ENCODE measurements at regions not wholly inside any gene's neighbourhood (a gene's known extent, or its start where the extent isn't known, plus 50 kb on each side); places are given as distances from the start of the nearest gene placed in this dataset.

DNA sequence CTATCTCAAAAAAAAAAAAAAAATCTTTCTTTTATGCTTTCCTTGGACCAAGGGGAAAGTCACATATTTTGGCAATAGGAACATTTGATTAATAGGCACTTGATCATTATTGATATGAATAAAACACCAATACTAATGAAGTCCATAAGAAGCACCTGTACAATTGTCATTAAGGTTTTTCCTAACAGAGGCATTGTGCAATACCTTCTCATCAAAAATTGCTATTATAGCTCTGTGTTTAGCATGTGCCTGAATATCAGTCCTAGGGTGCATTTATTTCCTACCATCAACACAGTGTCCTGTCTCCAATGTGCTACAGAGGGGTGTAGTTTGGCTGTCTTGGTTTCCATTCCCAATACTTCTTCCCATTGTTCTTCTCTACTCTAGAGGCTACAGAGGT is 483.8 kb upstream of the SPRED2 start:
- TF ChIP-seq, protein P1, sequence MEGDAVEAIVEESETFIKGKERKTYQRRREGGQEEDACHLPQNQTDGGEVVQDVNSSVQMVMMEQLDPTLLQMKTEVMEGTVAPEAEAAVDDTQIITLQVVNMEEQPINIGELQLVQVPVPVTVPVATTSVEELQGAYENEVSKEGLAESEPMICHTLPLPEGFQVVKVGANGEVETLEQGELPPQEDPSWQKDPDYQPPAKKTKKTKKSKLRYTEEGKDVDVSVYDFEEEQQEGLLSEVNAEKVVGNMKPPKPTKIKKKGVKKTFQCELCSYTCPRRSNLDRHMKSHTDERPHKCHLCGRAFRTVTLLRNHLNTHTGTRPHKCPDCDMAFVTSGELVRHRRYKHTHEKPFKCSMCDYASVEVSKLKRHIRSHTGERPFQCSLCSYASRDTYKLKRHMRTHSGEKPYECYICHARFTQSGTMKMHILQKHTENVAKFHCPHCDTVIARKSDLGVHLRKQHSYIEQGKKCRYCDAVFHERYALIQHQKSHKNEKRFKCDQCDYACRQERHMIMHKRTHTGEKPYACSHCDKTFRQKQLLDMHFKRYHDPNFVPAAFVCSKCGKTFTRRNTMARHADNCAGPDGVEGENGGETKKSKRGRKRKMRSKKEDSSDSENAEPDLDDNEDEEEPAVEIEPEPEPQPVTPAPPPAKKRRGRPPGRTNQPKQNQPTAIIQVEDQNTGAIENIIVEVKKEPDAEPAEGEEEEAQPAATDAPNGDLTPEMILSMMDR (IDR thresholded peaks at IDR 0.05): no peak
- TF ChIP-seq POLR2AphosphoS5 (IDR thresholded peaks at IDR 0.05; ENCODE audit: low read depth, low read length) (no peak), SIN3A (IDR thresholded peaks at IDR 0.05; ENCODE audit: borderline replicate concordance, insufficient read depth, low read depth, low read length) (no peak), TCF7L2 (IDR thresholded peaks at IDR 0.05; ENCODE audit: low read depth, low read length) (no peak)
- TF ChIP-seq, protein P2, sequence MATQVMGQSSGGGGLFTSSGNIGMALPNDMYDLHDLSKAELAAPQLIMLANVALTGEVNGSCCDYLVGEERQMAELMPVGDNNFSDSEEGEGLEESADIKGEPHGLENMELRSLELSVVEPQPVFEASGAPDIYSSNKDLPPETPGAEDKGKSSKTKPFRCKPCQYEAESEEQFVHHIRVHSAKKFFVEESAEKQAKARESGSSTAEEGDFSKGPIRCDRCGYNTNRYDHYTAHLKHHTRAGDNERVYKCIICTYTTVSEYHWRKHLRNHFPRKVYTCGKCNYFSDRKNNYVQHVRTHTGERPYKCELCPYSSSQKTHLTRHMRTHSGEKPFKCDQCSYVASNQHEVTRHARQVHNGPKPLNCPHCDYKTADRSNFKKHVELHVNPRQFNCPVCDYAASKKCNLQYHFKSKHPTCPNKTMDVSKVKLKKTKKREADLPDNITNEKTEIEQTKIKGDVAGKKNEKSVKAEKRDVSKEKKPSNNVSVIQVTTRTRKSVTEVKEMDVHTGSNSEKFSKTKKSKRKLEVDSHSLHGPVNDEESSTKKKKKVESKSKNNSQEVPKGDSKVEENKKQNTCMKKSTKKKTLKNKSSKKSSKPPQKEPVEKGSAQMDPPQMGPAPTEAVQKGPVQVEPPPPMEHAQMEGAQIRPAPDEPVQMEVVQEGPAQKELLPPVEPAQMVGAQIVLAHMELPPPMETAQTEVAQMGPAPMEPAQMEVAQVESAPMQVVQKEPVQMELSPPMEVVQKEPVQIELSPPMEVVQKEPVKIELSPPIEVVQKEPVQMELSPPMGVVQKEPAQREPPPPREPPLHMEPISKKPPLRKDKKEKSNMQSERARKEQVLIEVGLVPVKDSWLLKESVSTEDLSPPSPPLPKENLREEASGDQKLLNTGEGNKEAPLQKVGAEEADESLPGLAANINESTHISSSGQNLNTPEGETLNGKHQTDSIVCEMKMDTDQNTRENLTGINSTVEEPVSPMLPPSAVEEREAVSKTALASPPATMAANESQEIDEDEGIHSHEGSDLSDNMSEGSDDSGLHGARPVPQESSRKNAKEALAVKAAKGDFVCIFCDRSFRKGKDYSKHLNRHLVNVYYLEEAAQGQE (IDR thresholded peaks at IDR 0.05; ENCODE audit: insufficient read depth in 1 of 2, low read depth in 2 of 2, low read length in 1 of 2): no peak

Data from Panc1 (cell line).